Mononuclear cell (primary cell): ENCODE measurements at regions not wholly inside any gene's neighbourhood (a gene's known extent, or its start where the extent isn't known, plus 50 kb on each side); places are given as distances from the start of the nearest gene placed in this dataset.

Source experiments
- H3K27me3 ChIP-seq: 2 replicates; pipeline ENCODE4 v1.6.0; 2011; ENCODE audit warnings: low read length, control low read depth; ENCODE audit not compliant: insufficient read depth
- H3K4me1 ChIP-seq: 2 replicates; pipeline ENCODE4 v1.5.1; 2011; ENCODE audit warnings: mild to moderate bottlenecking, low read length, control low read depth; ENCODE audit not compliant: insufficient read depth
- H3K4me3 ChIP-seq: 2 replicates; pipeline ENCODE4 v1.5.1; 2011; ENCODE audit warnings: mild to moderate bottlenecking, low read length, moderate library complexity
- H3K9me3 ChIP-seq: 2 replicates; pipeline ENCODE4 v1.5.1; 2011; ENCODE audit warnings: low read depth, mild to moderate bottlenecking, control low read depth, low read length

DNA sequence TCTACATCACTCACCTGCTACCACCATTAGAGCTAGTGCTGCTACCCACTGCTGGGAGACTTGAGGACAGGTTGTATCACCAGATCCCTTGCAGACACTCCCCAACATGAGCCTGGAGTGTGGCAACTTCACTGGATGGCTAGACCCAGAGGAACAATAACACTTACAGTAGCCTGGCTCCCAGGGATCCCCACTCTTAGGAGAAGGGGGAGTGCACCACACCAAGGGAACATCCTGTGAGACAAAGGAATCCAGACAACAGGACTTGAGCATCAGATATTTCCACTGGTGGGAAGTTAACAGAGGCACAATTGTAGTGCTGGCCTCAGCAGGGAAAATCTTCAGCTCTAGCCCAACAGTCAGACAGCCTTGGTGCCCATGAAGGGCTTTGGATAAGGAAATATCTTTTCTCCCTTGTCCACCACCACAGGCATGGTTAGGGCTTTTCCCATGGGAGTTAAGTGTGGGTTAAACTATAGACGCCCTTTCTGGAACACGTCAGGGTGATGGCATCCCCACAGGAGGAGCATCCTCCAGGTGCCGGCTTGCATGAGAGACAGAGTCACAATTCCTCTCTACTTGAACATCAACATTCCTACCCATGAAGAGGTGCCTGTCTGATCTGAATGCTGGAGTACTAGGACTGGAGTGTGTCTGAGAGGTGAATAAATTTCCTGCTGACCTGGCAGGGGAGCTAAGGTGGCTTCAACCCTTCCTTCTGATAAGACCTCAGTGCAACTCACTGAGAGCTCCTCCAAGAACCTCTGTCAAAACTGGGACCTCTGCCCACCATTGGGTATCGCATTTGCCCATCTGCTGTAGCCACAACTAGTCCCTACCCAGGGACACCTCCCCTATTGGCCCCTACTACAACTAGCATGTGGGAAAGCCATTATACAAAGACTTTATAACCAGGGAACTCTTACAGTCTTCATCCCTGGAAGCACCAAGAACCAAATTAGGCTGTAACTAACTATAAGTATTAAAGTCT, 55.4 kb upstream of the SIRPG start:
- Histone ChIP-seq H3K4me3 (no peak overlapping the region), H3K9me3 (no peaks in the 10 kb centered on the region), H3K27me3 (peaks cover 3% of the 10 kb centered on the region), H3K4me1 (peaks cover 8% of the 10 kb centered on the region)

DNA sequence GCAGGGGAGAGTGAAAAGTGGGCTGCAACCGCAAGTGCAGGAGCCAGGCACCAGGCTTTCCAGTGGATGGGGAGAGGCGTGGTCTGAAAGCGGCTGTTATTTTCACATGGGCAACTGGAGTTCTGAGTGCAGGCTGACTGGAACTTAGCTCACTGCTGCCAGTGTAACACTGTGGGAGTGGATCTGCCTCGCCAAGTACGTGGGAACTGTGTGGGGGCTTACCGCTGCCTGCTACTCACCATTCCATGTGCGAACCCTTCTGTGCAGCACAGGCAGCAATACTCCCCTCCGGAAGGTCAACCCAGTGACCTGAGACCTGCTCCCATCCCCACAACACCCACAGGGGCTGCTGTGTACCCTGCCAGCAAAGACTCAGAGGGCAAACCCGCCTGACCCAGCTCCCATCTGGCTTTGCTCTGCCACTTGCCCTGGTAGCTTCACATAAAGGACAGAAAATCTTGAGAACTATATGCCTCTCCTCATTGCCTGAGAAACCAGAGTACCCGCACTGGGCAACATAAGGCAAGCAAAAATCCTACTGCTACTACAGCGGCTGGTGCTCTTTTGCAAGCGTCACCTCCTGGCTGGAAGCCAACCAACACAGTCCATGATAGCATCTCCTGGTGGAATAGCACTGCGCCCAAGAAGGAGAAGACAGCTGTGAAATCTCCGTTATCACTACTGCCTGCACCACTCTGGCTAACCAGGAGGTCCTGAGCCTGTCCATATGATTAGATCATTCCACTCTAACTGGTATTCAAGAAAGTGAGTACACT, 54.4 kb upstream of the SIRPG start:
- H3K4me3 ChIP-seq, result no peak overlapping the region
- H3K9me3 ChIP-seq, result no peaks in the 10 kb centered on the region
- peaks cover 3% of the 10 kb centered on the region for H3K27me3 ChIP-seq
- peaks cover 14% of the 10 kb centered on the region for H3K4me1 ChIP-seq

GRCh38 chr20:1711266-1711665, 53.7 kb upstream of the SIRPG start:
- H3K4me1 ChIP-seq, result peaks cover 14% of the 10 kb centered on the region
- peaks cover 3% of the 10 kb centered on the region for H3K27me3 ChIP-seq
- H3K4me3 ChIP-seq, result no peak overlapping the region
- no peaks in the 10 kb centered on the region for H3K9me3 ChIP-seq

DNA sequence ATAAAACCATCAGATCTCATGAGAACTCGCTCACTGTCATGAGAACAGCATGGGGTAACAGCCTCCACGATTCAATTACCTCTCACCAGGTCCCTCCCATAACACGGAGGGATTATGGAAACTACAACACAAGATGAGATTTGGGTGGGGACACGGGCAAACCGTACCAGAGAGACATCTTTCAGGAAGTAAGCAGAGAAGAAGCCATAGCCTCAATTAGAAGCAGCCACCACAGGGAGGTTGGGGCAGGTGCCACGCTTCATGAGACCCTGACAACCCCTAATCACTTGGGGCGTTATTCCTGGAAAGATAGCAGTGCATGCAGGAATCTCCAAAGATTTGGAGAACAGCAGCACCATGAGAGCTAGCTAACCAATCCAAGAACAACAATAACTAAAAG, 52.9 kb upstream of the SIRPG start:
- Histone ChIP-seq H3K27me3 (peaks cover 3% of the 10 kb centered on the region), H3K4me3 (no peak overlapping the region), H3K9me3 (no peaks in the 10 kb centered on the region), H3K4me1 (peaks cover 14% of the 10 kb centered on the region)

DNA sequence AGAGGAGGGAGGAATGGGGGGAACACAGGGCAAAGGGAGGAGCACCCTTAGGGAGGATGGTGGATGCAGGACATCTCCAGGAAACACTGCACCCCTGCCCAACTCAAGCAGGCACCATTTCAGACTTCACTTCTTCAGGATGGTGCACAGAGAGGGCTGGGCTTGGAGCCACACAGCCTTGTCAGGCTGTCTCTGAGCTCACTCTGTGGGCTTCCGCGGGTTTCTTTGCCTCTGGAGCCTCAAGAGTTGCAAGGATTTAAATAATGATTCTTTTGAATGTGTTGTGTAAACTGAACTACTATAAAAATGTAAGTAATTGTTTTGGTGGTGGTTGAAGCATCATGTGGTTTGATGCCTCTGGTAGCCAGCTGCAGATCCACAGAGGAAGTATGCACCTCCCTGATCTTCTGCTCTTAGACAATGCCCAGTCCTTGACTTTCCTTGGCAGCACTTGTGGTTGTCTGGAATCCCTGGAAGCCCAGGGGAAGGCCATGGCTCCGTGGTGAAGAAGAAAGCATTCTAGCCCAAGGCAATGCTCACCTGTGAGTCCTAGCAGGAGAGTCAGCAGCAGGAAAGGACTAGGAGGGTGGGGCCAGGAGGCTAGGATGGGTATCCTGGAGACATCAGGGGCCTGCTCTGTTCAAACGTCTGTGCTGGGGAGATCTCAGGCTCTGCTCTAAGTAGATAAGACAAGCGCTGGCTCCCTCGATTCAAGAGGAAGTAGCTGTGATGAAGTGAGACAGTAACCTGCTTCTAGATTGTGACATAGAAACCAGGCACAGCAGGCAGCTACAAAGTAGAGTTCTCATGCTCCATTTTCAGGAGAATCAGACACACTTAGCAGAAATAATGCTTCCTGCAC, 50.2 kb upstream of the SIRPG start:
- Histone ChIP-seq H3K4me3 (no peak overlapping the region), H3K4me1 (peaks cover 16% of the 10 kb centered on the region), H3K27me3 (no peaks in the 10 kb centered on the region), H3K9me3 (no peaks in the 10 kb centered on the region)
